Posterior vena cava (tissue), 2 donors: ENCODE measurements at regions not wholly inside any gene's neighbourhood (a gene's known extent, or its start where the extent isn't known, plus 50 kb on each side); places are given as distances from the start of the nearest gene placed in this dataset.

ENCODE experiments used
- DNase-seq: peaks from one replicate; pipeline ENCODE4 v3.0.0-alpha.2; 2020; ENCODE audit warnings: low spot score
- intact Hi-C, 2 donors: fragments of 100-400 bp; cut with DNase I; formaldehyde crosslinking; loops; one replicate each; pipeline versions ENCODE4 v1.14.1 to v1.14.2; 2022 to 2023
- donor health status: DM: yes; HTN: yes; CAD: no.
- donor health status: DM: yes; HTN: yes; CAD: no.

DNA sequence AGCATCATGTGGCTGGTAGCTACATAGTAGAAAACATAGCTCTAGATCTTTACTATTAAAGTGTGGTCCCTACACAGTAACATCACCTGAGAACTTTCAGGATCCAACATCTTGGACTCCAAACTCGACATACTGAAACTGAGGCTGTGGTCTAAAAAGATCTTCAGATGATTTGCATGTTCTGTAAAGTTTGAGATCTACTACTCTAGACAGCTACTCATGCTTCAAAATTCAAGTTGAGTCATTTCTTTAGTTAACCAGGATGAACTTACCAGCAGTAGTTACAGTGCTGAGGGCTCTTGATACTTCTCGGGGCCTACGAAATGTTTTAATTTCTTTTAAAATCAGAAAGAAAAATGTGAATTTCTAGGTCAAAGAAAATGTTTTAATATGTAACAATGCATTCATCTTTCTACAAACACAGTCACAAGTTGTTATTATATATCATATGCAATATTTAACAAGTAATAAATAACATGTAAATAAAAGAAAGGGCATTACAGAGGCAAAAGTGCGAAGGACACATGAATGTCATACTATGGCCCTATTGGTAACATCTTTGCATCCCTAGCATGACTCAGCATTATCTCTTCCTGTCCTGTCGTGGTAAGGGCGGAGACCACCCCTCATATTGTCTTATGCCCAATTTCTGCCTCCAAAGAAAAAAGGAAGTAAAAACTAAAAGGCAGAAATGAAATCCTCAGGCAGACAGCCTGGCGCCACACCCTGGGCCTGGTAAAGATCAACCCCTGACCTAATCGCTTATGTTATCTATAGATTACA is 563.9 kb upstream of the TLE4 start:
- intact Hi-C loops: no loop called here
- DNase-seq: no peak

DNA sequence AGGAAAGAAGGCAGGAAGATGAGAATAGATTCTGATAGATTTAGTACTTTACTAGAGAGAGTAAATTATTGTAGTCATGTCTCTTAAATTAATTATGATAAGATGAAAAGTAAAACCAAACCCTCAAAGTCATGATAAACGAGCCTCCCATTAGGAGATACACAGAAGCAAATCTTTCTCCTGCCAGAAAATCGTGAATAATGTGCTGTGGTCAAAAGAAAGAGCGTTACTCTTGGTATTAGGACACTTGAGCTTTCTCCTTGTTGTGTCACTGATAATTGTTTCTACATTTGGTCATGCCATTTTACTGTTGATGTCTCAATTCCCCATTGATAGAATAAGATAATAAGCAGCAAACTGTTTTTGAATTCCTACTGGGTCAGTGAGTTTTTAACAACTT is 562.8 kb upstream of the TLE4 start:
- intact Hi-C loops: no loop called here
- DNase-seq: no peak

DNA sequence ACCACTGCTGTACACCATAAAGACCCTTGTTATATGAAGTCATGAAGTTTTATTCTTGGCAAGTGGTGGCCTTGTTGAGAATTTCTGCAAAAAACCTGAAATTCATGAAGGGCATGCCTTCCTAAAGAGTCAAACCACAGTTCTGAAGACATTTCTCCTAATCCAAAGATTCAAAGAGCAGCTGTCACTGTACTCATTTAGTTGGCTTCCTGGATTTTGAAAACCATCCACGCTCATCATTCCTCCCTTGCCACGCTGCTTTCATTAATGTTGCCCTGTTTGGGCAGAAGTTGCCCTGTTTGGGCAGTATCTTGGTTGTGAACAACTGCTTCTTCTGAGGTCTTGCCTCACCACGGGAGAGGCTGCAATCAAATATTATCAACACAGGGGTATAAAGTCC is 560.3 kb upstream of the TLE4 start:
- intact Hi-C loops: no loop called here
- DNase-seq: no peak

DNA sequence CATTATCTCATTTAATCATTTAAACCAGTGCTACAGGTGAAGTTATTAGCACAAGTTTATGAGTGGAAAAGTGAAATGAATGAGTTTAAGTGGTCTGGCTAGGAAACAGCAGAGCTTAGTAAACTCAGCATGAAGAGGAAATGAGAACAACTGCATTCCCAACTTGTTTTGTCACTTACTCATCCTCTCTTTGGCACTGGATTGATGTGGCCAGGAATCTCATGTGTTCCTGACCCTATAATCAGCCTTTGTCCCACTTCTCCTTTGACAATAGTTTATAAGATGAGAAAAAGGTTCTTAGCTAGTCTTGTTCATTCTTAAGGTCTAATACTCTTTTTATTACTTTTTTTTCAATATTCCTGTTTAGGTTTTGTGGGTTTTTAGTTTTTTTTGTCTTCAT is 559.2 kb upstream of the TLE4 start:
- intact Hi-C loops: no loop called here

DNA sequence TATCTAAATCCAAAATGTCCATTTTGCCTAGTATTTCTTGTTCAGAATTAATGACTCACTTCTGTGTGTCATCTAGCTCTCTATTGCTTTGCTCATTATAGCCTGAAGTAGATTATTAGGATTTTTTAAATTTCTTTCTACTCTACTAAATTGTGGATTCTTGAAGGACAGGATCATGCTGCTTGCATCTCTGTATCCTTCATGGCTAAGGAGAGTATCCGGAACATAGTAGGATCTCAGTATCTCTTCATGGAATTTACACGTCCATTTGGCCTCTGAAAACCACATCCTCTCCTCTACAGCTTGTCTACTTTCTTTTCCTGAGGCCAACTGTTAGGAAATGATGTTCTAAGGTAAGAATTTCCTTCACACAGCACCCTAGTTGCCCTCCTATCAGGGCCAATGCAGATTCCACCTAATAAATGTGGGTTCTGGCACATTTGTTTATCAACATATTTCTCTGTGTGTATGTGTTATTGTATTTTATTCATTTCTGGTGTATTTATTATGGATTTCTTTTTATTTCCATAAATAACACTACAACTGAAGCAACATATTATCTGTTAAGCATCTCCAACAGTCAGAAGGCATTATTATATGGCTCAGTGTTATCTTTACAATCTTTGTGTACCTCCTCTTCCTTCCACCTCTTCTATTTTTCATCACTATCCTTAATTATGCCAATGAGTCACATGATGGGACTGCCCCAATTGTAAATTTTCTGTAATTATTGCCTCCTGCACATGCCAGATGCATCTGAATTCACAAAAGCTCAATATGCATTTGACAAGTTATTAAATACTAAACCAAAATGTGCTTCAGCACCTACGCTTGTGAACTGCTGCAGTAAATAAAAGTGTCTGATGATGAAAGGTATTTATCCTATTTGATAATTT is 557.8 kb upstream of the TLE4 start:
- intact Hi-C loops: no loop called here

More for the DNA sequence above, 559.2 kb upstream of the TLE4 start:
- DNase-seq: no peak

DNA sequence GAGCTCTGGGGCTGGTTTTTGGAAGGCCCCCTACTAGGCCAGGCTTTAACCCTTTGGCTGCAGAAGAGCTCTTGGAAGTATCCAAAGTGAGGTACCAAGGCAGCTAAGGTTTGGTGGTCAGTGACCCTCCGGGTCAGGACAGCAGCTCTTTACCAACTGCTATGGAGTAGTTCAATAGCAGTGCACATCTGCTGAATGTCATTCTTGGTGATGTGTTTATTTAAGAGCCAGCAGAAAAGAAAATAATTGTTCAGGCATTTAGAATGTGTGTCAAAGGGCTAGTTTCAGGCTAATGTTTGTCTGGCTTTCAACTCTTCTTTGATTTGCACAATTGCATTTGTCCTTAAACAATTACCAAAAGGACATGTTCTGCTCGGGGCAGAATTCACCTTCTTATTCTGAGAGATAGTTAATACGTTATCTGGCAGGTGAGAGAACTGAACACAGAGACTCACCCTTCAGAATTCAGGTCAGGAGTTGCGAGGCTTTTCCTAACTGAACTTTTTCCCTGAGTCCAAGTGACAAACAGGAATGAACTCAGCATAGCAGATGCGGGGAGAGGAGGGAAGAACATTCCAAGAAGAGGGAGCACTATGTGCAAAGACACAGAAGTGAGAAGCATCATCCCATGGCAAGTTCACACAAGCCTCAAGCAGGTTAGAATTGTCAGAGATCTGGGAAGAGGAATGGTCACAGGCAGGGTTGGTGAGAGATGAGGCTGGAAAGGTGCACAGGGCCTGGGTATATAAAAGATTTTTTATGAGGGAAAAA is 556.7 kb upstream of the TLE4 start:
- intact Hi-C loops: no loop called here
- DNase-seq: no peak

More for the DNA sequence above, 557.8 kb upstream of the TLE4 start:
- no peak for DNase-seq

DNA sequence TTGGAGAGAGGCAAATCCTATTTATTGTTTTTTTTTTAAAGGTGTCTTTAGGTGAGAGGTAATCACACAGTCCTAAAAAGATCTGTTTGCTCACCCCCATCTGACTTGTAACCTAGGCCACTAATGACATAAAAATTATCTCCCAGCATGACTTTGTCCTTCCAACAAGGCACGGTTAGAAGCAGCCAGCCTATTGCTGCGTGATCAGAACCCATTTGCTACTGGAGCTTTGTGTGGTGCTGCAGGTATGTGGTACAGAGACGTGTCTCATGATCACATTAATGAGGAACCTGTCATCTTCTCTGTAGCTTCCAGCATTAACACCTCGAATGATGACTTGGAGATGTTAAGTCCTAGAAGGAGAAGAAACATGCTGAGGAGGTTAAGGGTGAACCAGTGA is 555.8 kb upstream of the TLE4 start:
- DNase-seq: no peak
- intact Hi-C loops: no loop called here

DNA sequence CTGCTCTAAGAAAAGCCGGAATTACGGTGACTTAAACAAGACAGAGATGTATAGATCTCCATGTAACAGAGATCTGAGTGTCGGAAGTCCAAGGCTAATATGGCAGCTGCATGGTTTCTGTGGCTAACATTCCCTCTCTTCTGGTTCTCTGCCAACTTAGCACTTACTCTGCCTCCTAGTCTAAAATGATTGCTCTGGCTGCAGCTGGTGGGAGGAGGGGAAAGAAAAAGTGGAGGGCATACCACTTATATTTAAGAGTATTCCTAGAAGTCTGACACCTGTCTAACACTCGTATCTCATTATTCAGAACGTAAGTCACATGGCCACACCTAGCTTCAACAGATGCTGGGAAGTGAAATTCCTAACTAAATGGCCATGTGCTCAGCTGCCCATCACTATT is 551.5 kb upstream of the TLE4 start:
- intact Hi-C loops: no loop called here
- DNase-seq: no peak

DNA sequence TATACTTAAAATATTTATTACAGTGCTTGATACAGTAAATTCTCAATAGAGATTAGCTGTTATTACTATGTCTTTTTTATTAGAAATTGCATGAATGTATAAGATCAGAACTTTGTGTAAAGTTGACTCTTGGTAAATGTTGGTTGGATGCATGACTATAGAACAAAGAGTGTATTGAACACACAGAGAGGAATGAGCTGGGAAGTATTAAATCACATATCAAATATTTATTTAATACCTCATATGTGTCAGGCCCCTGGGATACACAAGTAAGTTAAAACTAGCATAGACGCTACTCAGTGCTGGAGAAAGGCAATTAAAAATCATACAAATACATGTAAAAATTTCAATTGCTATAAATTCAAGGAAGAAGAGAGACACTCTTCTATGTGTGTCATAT is 550.7 kb upstream of the TLE4 start:
- DNase-seq: no peak
- intact Hi-C loops: no loop called here

DNA sequence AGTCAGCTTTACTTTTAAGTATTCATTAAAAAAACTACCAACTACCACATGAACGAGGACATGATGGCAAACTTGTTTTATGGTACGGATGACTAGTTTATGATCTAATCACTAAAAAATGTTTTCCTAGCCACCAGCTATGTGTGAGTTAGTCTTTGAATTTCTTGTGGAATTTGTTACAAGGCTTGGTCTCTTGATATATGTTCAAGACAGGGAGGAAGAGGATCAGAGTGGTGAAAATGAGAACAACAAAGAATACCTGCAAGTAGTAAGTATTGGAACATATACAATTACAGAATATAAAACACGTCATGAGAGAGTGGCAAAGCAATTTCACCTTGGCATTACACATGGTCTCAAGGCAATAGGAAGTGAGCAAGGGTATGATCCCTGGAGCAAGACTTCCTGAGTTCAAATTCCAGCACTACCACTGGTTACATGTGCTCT is 548.6 kb upstream of the TLE4 start:
- DNase-seq: no peak
- intact Hi-C loops: no loop called here

DNA sequence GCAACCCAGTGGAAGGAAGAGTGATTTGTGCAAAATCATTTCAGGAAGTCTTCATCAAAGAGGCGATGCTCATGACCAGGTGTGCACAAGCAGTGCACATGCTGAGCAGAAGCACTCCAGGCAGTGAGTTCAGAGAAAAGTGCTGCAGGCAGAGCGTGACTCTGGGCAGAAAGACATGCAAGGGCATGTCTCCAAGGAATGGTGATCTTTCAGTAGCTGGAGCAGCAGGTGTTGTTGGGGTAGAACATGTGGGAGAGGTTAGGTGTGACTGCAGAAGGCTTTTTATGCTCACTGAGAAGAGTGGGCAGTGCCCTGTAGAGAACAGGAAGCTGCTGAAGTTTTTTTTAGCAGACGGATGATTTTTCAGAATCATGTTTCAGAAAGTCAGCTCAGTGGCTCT is 545.4 kb upstream of the TLE4 start:
- DNase-seq: no peak
- intact Hi-C loops: no loop called here

DNA sequence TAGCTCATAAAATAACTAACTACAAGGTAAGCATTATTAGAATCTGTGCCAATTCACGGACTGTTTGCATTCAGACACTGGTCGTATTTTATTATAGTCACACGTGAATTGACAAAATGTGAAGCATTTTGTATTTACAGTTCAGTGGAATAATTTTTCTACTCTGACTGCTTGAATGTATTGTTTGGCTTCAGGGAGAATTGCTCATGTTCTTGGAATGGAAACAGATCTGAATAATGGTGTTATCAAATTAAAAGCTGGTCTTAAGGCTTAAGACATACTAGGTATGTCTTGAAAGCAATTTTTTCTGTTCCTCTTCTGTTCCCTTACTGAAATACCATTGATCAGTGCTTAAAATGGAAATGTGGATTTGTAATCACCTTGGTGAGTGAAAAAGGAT is 543.7 kb upstream of the TLE4 start:
- intact Hi-C loops: no loop called here
- DNase-seq: no peak

DNA sequence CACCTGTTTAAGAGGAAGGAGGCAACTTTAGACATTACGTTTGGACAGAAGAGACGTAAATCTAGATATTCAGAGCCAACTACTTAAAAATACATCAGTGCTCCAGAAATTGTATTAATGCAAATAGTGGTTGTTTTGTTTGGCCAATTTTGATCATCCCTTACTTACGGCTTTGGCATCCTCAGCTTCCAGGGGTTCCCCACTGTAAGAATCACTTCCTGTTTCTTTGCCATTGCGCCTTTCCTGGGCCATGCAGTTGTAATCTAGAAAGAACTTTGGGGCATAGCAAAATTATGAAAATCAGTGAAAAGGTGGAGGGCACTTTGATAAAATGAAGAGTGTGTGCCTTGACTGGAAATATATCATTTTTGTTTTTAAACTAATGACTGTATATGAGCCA is 537.2 kb upstream of the TLE4 start:
- DNase-seq: no peak
- intact Hi-C loops: no loop called here

DNA sequence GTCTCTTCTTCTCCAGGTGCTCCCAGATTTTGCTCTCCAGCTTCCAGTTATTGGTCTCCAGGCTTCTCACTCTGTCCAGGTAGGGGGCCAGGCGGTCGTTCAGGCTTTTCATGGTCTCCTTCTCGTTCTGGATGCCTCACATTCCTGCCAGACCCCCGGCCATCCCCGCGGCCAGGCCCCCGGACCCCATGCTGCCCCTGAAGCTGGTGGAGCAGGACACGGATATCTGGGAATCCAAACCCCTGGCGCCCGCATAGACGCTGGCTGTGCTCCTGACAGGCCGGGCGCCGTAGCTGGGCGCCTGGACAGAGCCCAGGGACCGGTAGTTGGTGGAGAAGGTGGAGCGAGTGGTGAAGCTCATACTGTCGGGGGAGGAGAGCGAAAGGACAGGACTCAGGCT is 534.4 kb upstream of the TLE4 start:
- DNase-seq: no peak
- intact Hi-C loops: no loop called here

DNA sequence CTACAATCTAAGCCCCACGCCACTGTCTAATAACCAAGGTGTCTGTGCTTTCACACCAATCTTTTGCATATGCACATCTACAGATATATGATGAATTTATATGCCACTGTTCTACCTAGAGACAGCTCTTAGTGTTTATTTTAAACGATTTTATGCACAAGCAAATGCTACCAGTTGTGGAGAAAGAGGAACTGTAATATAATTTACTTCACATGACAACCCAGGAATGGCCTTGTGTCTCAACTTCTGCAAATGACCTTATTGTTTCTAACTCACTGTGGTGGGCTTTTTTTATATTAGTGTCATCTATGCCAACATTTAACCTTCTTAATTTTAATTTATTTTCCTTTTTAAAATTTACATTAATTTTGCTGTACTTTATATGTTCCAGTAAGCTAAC is 531.1 kb upstream of the TLE4 start:
- no peak for DNase-seq
- intact Hi-C loops: no loop called here

DNA sequence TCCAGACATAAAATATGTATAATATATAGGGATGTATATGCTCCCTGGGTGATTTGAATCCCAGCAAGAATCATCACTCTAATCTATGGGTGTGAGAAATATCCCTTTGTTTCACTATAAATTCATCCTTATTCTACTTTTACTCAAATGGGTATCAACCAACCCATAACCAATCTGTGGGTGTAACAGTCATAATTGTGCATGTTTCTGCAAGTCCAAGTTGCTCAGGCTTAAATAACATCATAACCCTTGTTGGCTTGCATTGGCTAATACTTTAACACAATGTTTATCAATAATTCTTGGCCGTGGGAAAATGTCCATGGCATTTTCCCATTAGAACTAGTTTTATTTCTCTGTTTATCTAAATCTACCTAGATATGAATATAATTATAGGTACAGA is 530.5 kb upstream of the TLE4 start:
- DNase-seq: no peak
- intact Hi-C loops: no loop called here

DNA sequence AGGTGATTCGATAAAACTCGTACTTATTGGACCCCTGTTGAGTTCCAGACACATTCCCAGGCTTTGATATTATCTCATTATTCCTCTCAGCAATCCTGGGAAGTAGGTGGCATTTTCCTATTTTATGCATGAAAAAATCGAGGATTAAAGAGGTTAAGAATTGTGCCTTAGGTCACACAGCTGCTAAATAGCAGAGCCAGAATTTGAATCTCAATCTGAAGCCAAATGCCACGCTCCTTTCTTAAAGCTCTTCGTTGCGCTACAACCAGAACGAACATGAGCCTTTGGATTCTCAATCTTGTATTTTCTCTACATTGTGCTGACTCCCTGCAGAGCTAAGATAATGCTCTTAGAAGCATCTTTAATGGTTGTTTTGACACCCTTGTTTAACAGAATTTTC is 527.8 kb upstream of the TLE4 start:
- intact Hi-C loops: no loop called here
- DNase-seq: no peak

DNA sequence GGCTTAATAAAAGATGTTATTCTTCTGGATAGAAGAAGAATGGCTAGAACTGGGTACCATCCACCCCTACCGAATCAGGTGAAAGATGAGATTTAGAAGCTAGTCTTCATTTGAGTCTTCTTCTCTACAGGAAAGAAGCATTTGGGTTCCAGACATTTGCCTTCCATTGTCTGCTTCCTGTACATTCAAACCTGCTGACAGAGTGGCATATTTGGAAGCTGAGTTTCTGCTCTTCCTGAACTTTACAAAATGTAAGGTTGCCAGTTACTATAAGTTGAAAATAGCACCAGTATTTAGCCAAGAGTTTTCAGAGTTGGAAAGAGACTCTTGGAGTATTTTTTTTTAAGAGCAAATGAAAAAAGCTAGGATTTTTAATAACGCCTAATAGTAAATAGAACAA is 525.4 kb upstream of the TLE4 start:
- no peak for DNase-seq
- intact Hi-C loops: loop anchor here in 1 of 2 donors (5.0 kb wide), 1 partner anchor 311 kb away; no protein-coding TSS in a partner anchor

DNA sequence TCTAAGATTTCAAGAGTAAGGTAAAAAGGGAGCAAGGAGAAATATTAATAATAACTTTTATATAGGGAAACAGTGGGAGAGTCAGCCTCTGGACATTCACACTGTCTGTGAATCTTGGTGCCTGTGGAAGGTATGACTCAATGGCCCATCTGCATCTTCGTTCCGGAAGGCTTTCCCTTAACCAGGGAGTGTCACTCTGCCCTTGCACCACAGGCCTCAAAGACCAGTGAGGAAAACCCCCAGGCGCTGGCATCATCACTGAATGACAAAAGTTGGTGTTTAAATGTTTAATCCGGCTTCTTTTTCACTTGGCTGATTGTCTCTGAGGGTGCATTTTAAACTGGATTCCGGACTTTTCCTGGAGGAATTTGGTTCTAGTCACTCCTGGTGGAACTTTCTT is 522.4 kb upstream of the TLE4 start:
- no peak for DNase-seq
- intact Hi-C loops: loop anchor here in 1 of 2 donors (5.0 kb wide), 1 partner anchor 308 kb away; no protein-coding TSS in a partner anchor

DNA sequence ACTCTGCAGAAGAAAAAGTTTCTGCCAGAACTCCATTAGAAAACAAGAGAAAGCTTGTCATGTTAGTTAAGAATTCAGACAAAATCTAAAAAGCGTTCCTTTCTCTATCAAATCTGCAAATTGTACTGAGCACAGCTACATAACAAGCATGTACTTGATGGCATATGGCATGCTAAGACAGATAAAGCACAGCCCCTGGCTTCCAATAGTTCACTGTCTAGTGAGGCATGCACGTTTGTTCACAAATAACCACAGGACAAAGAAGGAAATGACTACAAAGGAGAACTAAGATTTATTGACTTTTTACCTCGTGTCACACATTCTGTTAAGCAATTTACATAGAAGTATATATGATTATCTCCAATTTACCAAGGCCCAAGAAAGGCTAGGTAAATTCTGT is 518.2 kb upstream of the TLE4 start:
- intact Hi-C loops: no loop called here
- no peak for DNase-seq
